Activated CD4-positive, CD25-positive, alpha-beta regulatory T cell treated with anti-CD3 and anti-CD28 coated beads, Interleukin-2, amount 50 U/mL, for 16 hours (primary cell): ENCODE measurements at regions not wholly inside any gene's neighbourhood (a gene's known extent, or its start where the extent isn't known, plus 50 kb on each side); places are given as distances from the start of the nearest gene placed in this dataset.
"Not testable (repeated sequence)": the region's sequence is repeated elsewhere in the genome, so short reads cannot be mapped to it uniquely, and the experiment has no call there.

Experiments used
- DNase-seq: peaks from one replicate; pipeline ENCODE4 v3.0.0-alpha.2; 2020; ENCODE audit warnings: low read depth, low spot score

DNA sequence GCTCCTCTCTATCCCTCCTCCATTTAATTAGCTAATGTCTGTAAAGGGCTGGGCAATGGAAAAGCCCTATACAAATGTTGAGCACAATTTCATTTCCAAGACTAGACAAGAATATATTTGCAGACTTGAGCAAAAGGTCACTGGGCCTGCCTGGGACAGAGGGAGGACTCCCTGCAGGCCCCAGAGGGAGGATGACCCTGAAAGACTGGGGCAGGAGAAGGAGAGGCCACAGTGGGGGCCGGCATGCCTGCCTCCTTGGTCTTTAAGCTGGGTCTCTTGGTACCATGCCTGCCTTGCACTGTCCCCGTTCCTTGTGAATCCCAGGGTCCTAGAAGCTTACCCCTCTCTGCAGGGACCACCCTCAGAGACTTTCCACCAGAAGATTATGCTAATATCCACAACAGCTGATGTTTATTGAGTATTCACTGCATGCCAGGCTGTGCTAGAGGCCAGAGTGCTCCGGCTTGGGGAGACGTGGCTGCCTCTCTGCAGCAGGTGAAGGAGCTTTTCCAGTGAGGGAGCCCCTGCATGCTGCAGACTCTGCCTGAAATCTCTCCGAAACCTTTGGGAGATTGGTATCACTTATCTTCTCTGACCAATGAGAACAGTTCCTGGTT lies 72.7 kb upstream of the HSPA9 start:
- DNase-seq, result no peak

DNA sequence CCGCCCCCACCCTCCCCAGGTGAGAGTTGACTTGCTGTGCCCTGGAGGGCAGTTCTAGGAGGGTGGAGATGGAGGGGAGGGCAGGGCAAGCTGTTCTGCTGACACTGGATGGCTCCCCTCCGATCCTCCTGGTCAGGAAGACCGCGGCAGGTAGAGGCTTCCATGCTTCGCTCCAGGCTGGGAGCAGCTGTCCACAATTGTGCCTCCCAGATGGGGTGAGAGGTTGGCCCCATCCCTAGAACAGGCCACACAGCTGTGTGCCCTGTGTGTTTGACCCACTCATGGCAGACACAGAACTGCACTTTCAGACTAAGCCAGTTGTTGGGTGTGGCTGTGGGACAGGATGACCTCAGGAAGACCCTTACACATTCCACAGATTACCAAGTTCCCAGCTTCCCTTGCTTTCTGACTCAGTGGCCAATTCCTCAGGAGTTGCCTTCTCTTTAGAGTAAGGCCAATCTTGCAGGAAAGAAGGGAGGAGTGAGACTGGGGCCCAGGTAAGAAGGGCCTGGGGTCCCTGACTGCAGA lies 72.1 kb upstream of the HSPA9 start:
- DNase-seq, result no peak

DNA sequence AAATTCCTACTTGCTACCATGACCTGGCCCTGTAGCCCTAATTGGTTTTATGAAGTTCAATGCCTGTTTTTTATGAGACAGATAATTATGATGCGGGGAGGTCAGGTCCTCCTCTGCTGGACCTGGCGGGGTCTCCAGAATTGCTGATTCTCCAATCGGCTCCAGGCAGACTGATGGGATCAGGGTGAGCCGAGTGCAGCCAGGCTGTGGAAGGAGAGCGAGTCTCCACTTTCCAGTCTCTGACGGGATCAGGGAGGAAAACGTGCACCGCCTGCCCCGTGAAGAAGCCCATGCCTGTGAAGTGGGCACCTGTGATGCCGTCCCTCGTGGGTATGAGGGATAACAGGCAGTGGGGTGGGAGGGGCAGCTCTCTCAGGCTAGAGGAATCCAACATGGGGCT lies 71.5 kb upstream of the HSPA9 start:
- DNase-seq, result no peak

DNA sequence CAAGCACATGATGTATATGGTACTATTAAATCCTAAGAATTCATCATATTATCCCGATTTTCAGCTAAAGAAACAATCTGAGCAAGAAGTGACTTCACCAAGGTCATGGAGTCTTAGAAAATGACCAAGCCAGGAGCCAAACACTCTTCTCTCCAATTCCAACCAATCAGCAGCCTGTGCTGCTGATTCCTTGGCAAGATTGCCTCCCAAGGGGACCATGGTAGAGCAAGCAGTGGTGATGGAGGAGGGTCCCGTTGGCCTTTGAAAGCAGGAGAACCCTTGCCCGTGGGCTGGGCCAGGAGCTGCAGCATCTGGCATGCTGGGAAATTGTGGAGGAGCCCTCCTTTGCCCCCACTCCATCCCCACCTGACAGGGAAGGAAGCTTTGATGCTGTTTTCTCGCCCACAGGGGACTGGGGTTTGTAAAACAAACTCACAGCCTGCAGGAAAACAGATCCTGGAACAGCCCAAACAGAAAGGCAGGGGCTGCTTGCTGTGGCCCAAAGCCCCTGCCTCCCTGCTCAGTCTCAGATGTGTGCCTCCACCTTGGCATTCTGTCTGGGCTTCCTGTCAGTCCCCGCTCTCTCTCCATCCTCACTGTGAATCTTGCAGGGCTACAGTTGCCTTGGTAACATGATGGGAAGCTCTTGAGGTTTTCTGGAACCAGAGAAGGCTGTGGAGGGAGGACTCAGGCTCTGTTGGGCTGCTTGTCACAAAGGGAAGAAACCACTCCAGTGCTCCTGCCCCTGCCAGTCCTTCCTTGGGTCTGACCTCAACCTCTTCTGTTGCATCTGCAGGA lies 70.8 kb upstream of the HSPA9 start:
- DNase-seq, result no peak

DNA sequence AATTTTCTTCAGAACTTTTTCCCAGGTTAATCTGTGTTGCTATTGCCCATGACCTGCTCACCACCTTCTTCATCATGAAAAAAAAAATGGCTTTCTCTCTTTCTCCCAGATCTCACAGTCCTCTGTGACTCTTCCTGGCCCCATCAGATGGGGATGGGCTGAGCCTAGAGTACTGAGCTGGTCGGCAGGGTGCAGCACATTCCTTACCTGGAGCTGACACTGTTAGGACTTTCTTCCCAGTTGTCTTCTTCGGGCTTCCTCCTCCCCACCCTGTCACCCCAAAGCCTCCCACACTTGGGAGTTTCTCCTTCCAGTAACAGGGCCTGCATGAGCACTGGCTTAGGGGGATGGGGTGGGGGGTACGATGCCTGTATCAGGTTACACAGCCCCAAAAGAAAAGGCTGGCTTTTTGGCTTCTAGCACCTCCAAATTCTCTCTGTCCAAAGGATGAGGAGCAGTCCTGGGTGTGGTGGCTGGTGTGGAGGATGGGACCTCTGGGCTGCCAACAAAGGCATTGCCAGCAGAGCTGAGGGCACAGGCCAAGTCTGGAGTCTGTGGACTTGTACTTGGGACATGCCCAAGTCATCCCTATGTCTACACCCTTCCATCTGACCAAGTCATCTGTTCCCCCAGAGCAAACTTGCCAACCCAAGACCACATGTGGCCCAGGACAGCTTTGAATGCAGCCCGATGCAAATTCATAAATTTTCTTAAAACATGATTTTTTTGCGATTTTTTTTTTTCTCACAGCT lies 68.0 kb upstream of the HSPA9 start:
- no peak for DNase-seq

DNA sequence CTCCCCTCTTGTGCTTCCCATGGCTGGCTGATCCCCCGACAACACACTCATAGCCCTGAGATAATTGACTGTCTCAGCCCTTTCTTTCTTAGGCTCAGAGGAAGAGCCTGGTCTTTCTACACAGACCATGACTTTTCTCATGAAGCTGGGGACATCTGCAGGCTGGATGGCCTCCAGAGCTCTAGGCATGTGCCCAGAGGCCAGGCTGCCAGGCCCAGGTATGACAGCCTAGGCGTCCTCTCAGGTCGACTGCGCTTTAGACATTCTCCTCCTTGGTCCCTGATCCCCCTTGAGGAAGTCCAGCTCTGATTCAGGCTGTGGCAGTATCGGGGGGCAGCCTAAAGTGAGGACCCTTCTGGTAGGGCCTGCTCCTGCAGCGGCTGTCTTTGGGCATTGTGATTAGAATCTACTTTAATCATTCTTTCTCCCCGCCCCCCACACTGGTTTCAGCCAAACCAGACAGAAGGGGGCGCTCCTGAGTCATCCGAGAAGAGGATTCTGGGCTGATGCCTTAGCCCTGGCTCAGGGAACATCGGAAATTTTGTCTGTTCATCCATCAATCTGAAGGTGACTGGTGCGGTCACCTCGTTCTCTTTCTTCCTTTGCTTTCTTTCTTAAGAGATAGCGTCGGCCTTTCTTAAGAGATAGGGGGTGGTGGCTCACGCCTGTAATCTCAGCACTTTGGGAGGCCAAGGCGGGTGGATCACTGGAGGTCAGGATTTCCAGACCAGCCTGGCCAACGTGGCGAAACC lies 66.5 kb upstream of the HSPA9 start:
- DNase-seq, result peak; percentile 37

DNA sequence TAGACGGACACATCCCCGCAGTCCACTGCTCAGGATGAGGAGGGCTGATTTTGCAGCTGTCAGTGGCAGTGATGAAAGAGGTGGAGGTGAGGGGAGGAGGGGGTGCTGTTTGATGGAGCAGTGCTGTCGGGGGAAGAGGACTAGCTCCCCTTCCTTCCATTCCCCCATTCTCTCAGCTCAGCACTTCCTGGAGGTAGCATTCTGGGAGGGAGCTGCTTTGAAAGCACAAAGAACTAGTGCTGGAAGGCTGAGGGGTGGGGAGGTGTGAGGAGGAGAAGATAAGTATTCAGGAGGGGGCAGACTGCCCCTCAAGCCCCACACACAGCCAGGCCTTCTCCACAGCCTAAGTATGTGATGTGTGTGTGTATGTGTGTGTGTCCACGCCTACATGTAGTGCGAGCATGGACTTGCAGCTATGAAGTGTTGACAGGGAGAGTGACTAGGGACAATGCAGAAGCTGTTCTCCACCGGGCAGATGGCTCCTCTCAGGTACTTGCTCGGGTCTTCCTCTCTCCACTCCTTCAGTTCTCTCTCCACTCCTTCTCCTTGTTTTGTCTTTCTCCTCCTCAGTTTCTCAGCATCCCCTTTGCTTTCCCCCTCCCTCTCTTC lies 65.5 kb upstream of the HSPA9 start:
- no peak for DNase-seq

DNA sequence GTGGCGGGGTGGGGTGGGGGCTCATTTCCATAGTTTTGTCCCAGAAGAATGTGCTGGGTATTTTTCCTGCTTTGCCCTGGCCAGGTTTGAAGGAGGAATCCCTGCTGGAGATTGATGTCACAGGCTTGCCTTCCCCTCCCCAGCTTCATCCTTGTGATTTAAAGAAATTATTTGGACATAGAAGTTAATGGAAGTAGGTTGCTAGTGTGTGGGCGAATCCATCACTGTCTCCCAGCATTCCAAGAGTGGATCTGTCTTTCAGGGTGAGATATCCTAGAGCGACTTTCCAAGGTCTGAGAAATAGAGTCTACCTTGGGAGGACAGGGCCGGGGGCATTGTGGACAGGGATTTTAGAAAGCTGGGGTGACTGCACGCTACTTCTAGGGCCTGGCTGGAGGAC lies 64.9 kb upstream of the HSPA9 start:
- no peak for DNase-seq

DNA sequence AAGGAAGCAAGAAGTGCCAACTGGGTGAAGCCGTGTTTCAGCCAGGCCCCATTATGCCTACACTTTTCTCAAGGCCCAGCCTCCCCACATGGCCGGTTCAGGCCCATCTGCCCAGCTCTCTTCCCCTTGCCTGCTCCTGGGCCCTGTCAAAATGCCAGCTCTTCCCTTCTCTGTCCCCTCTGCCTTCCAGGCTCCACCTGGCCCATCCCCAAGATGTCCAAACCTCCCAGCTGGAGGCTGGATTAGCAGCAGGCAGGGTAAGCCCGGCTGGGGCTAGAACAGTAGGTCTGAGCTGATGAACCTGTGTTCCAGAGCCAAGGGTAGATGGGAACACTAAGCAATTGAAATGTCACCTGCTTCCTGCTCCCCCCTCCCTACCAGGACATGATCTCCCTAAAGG lies 64.1 kb upstream of the HSPA9 start:
- DNase-seq, result no peak

DNA sequence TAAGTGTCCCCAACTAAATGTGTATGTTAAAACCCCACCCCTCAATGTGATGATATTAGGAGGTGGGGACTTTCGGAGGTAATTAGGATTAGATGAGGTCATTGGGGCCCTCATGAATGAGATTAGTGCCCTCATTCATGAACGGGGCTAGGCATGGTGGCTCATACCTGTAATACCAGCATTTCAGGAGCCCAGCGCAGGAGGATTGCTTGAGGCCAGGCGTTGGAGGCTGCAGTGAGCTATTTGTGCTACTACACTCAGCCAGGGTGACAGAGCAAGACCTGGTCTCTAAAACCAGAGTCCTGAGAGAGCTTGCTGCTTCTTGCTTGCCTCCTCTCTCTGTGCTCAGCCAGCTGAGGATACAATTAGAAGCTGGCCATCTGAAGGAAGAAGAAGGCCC lies 62.1 kb upstream of the HSPA9 start:
- DNase-seq, result no peak

DNA sequence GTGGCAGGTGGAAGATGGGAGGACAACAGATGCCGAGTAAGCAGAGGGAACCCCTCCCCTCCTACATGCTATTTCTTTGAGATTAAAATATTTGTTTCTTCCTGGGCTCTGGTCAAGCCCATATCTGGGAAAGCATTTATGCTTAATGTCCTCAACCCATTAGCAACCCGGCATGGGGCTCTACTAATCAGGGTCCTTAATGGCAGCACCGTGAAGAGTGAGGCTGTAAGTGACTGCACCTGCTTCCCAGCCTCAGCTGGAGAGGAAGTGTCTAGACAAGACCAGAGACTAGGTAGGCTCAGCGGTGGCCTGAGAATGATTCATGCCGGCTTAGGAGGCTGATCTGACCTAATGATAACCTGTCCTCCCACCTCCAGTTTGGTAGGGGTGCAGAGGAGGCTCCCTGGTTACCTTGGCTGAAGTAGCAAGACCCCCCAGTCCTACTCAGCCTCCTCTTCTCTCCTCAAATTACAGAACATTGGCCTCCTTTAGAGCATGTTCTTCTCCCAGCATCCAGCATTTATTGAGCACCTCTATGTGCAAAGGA lies 61.3 kb upstream of the HSPA9 start:
- no peak for DNase-seq

DNA sequence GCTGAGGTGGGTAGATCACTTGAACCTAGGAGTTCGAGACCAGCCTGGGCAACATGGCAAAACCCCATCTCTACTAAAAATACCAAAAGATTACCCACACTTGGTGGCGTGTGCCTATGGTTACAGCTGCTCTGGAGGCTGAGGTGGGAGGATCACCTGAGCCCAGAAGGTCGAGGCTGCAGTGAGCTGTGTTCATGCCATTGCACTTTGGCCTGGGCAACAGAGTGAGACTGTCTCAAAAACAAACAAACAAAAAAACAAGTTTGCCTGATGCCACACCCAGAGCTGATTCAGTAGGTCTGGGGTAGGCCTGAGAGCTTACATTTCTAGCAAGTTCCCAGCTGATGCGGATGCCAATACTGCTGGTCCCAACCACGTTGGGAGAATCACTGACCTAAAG lies 60.5 kb upstream of the HSPA9 start:
- DNase-seq, result no peak

DNA sequence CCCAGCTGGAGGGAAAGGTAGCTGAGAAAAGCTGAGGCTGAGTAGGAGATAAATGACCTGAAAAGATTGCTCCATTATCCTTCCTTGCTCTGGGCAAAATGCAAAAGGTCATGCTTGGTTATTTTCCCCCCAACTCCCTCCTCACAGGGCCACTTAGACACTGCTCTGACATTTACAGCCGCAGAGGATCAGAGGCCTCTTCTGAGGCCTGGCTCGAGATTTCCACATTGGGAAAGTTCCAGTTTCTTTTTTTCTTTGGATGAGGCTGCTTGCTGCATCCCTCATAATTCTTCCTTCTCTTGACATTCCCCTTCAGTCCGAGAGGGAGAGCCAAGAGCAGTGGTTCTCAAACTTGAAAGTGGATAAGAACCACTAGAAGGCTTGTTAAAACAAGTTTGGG lies 60.1 kb upstream of the HSPA9 start:
- no peak for DNase-seq

DNA sequence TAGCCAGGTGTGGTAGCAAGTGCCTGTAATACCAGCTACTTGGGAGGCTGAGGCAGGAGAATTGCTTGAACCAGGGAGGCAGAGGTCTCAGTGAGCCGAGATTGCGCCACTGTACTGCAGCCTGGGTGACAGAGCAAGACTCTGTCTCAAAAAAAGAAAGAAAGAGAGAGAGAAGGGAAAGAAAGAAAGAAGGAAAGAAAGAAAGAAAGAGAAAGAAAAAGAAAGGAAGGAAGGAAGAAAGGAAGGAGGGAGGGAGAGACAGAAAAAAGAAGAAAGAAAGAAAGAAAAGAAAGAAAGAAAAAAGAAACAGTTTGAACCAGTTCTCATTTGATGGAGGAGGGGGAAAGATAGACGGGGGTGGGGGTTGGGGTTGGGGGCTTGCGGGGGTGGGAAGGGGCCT lies 59.6 kb upstream of the HSPA9 start:
- DNase-seq, result not testable (repeated sequence)

DNA sequence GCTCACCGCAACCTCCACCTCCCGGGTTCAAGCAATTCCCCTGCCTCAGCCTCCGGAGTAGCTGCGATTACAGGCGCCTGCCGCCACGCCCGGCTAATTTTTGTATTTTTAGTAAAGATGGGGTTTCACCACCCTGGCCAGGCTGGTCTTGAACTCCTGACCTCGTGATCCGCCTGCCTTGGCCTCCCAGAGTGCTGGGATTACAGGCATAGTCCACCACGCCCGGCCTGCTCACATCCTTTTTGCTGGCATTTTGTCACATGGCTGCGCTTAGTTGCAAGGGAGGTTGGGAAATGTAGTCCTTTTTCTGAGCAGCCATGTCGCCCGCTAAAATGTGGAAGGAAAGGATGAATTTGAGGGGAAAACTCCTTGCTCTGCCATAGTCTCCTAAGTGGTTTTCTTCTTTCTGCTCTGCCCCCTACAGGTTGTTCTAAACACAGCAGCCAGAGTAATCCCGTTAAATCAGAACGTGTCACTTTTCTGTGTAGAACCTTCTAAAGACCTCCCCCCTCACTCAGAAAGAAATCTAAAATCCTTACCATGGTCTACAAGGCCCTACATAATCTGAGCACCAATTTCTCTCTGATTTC lies 57.8 kb upstream of the HSPA9 start:
- no peak for DNase-seq

DNA sequence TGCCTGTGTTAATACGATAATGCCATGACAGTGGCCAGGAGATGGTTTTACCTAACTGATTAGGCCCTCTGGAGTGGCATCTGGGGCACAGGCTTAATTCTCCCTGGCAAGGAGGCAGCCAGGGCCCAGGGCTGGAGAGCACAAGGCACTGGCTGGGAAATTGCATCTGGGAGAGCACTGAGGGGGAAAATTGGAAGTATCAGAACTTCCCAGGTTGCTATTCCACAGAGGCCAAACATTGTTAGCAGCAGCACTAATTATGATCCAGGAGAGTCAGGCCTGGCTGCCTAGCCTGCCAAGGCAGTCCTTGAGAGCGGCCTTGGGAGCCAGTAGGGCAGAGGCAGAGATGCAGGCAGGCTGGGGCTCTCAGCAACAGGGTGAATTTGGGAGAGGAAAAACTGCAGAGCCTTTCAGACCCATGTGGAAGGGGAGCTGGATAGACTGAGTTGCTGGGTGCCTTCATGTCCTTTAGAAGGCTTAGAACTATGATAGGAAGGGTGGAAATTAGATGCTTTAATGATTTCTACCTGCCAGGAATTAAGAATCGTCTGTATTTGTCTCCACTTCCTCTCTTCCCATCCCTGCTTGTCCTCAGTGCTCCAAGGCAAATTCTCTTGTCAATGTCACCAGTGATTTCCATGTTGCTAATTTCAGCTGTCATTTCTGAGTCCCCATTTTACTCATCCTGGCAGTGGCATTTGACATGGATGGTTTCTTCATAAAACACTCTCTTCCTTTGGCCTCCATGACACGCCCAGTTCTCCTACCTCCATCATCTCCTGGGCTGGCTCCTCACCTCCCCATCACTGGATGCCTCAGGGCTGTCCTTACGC lies 56.1 kb upstream of the HSPA9 start:
- no peak for DNase-seq

DNA sequence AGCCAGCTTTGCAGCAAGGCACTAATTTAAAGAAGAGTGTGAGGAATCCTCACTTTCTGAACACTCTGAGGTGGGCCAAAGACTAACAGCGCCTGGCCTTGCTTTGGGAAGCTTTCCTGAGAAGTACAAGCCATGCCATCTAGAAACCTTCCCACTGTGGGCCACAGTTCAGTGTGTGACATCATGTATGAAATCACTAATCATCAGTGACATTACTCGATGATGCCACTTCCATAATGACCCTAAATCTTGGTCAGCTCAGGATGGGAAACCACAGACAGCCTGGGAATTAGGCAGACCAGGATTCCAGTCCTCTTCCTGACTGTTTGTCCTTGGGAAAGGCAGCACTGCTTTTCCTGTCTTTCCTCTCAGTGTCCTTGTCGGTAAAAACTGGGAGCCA lies 54.2 kb upstream of the HSPA9 start:
- DNase-seq, result no peak

DNA sequence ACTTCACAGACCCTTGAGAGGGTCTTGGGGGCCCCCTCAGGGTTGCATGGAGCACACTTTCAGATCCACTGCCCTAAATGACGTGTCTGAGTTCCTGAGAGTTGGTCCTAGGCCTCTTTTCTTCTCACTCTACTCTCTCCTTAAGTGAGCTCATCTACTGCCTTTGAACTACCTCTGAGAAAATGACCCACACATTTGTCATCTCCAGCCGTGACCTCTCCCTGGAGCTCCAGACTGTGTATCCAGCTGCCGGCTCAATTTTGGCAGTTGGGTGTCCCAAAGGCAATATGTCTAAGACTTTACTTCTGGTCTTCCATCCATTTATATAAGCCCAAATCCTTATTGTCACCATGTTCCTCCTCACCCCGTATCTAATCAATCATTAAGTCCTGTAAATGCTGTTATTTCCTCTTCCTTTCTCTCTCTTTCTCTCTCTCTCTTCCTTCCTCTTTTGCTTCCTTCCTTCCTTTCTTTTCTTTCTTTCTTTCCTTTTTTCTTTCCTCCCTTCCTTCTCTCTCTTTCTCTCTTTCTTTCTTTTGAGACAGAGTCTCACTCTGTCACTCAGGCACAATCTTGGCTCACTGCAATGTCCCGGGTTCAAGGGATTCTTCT lies 51.2 kb upstream of the HSPA9 start:
- no peak for DNase-seq

DNA sequence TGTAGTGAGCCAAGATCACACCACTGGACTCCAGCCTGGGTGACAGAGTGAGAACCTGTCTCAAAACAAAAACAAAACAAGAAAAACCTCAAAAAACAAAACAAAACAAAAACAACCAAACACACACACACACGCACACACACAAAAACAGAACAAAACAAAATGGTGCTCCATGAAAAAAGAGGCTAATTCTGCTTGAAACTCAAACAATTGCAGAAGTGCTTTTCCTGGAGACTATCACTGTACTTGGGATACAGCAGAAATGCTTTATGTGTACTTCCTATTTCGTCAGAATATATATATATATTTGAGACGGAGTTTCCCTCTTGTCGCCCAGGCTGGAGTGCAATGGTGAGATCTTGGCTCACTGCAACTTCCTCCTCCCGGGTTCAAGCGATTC lies 49.9 kb upstream of the HSPA9 start:
- no peak for DNase-seq
